Activated naive CD4-positive, alpha-beta T cell treated with Interleukin-2 at 50 U/mL for 16 hours (primary cell): ENCODE measurements at regions not wholly inside any gene's neighbourhood (a gene's known extent, or its start where the extent isn't known, plus 50 kb on each side); places are given as distances from the start of the nearest gene placed in this dataset.
"Not testable (repeated sequence)": the region's sequence is repeated elsewhere in the genome, so short reads cannot be mapped to it uniquely, and the experiment has no call there.

Experiments used
- DNase-seq: peaks from one replicate; pipeline ENCODE4 v3.0.0-alpha.2; 2020

- DNase-seq: no peak
These were observed 102.7 kb upstream of the G2E3 start for GRCh38 chr14:30456296-30456695.

GRCh38 chr14:30462358-30462757, 96.6 kb upstream of the G2E3 start:
- no peak for DNase-seq

- no peak for DNase-seq
These were observed 94.5 kb upstream of the G2E3 start for GRCh38 chr14:30464481-30464880.

- no peak for DNase-seq
These were observed 90.6 kb upstream of the G2E3 start for GRCh38 chr14:30468354-30468753.

GRCh38 chr14:30471980-30472379, 87.0 kb upstream of the G2E3 start:
- DNase-seq: no peak

GRCh38 chr14:30473846-30474696, 84.9 kb upstream of the G2E3 start:
- DNase-seq: not testable (repeated sequence)

- no peak for DNase-seq
These were observed 76.7 kb upstream of the G2E3 start for GRCh38 chr14:30482276-30482675.

DNA sequence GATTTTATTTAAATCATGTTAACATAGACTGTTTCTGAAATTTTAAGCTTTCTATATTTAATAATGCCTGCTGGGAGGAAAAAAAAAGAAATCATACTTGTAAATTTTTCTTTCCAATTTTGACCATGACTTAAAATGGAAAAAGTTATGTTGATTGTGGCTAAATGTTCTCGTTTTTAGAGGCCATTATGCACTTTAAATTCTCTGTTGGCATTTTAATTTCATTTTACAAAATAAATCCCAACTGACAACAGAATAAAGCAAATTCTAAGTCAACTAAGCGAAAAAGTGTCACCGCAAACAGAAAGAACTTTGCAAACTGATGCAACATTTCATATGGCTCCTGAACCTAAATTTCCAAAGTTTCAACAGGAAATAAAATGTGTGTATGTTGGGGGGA, 74.8 kb upstream of the G2E3 start:
- no peak for DNase-seq

GRCh38 chr14:30484976-30485375, 74.0 kb upstream of the G2E3 start:
- DNase-seq: no peak

GRCh38 chr14:30496852-30497251, 62.1 kb upstream of the G2E3 start:
- DNase-seq: no peak

DNA sequence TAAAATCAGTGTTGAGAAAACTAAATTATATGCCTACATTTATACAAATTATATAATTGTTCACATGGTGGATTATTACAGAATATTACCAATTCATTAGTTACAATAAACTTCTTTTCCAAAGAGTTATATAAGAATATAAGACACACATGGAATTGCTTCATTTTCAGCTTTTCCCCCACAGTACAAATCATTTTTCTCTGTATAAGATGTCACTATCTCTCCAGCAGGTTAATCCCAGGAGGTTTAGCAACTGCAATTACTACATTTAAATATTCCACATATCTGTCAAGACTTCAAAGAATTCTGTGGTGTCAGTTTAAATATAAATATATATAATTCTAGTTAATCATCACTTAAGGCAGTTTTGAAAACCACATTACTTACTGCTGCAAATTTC, 59.6 kb upstream of the G2E3 start:
- no peak for DNase-seq

DNA sequence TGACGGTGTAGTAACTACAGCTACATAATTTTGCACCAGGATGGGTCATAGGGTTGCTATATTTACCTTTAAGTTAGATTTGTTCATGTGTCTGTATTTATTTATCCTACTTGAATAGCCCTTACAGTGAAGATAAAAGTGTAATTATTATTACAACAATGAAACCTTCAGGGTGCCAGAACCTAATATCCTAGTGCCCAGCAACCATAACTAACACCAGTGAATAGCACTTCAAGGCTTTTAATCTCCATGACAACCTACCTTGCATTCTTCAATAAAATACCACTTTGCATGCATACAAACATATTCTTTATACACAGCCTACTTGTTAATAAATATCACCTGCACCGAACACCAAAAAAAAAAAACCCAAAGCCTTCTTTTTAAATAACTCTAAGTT, 58.7 kb upstream of the G2E3 start:
- DNase-seq: no peak

GRCh38 chr14:30507209-30507608, 51.7 kb upstream of the G2E3 start:
- no peak for DNase-seq
